ENCODE measurements at regions not wholly inside any gene's neighbourhood (a gene's known extent, or its start where the extent isn't known, plus 50 kb on each side); places are given as distances from the start of the nearest gene placed in this dataset.

DNA sequence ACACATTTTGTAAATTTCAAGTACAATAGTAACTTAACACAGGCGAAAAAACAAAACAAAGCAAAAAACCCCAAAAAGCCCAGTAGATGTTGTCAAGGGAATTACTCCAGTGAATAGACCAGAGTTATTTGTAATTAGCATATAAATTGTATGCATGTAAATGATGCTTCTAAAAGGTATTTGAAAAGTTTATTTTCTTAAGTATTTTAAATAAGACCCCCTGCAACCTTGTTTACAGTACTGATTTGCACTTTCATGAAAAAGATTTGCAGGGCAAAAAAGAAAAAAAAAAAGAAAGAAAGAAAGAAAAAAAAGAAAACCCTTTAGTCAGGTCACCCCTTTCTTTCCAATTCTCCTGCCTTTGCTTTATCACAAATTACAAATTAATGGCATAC lies 372.3 kb upstream of the IRX2 start:
- Histone ChIP-seq H2AFZ (no peak overlapping the region), H3K79me2 (replicated peaks; ENCODE audit: insufficient read depth) (no peaks in the 10 kb centered on the region), H3K27me3 (ENCODE audit: insufficient read depth) (peaks cover 72% of the 10 kb centered on the region), H3K4me1 (ENCODE audit: insufficient read depth) (peaks cover 63% of the 10 kb centered on the region), H3K27ac (ENCODE audit: low read depth) (peak overlapping the region; percentile 3), H3K4me2 (peak overlapping the region; percentile 81), H3K4me3 (no peak overlapping the region), H3K9me2 (ENCODE audit: insufficient read depth) (no peaks in the 10 kb centered on the region), H3F3A (replicated peaks; ENCODE audit: low read depth) (peaks cover 4% of the 10 kb centered on the region; the same call in 1 of the 2 replicates), H4K20me1 (replicated peaks; ENCODE audit: insufficient read depth) (no peaks in the 10 kb centered on the region), H3K36me3 (ENCODE audit: insufficient read depth) (no peaks in the 10 kb centered on the region)
- Mint-ChIP-seq H3K9me3 (no peaks in the 10 kb centered on the region), H3K4me1 (peaks cover 62% of the 10 kb centered on the region), H3K27ac (no peak overlapping the region), H3K36me3 (ENCODE audit: low read depth) (no peaks in the 10 kb centered on the region), H3K27me3 (ENCODE audit: insufficient read depth, low read depth, poor library complexity) (peaks cover 71% of the 10 kb centered on the region), H3K4me3 (peak overlapping the region; percentile 61; the same call in 2 of the 3 replicates)
- DNase-seq (ENCODE audit: low spot score) (no peak), ATAC-seq (peak; percentile 19; the same call in 2 of the 3 replicates)
- TF ChIP-seq NANOG (IDR thresholded peaks at IDR 0.05; ENCODE audit: borderline replicate concordance) = peak; percentile 71; the same call in 1 of the 2 replicates
- no peak for TF ChIP-seq POLR2AphosphoS5 (IDR thresholded peaks at IDR 0.05; ENCODE audit: low read depth)
- TF ChIP-seq, protein P1, sequence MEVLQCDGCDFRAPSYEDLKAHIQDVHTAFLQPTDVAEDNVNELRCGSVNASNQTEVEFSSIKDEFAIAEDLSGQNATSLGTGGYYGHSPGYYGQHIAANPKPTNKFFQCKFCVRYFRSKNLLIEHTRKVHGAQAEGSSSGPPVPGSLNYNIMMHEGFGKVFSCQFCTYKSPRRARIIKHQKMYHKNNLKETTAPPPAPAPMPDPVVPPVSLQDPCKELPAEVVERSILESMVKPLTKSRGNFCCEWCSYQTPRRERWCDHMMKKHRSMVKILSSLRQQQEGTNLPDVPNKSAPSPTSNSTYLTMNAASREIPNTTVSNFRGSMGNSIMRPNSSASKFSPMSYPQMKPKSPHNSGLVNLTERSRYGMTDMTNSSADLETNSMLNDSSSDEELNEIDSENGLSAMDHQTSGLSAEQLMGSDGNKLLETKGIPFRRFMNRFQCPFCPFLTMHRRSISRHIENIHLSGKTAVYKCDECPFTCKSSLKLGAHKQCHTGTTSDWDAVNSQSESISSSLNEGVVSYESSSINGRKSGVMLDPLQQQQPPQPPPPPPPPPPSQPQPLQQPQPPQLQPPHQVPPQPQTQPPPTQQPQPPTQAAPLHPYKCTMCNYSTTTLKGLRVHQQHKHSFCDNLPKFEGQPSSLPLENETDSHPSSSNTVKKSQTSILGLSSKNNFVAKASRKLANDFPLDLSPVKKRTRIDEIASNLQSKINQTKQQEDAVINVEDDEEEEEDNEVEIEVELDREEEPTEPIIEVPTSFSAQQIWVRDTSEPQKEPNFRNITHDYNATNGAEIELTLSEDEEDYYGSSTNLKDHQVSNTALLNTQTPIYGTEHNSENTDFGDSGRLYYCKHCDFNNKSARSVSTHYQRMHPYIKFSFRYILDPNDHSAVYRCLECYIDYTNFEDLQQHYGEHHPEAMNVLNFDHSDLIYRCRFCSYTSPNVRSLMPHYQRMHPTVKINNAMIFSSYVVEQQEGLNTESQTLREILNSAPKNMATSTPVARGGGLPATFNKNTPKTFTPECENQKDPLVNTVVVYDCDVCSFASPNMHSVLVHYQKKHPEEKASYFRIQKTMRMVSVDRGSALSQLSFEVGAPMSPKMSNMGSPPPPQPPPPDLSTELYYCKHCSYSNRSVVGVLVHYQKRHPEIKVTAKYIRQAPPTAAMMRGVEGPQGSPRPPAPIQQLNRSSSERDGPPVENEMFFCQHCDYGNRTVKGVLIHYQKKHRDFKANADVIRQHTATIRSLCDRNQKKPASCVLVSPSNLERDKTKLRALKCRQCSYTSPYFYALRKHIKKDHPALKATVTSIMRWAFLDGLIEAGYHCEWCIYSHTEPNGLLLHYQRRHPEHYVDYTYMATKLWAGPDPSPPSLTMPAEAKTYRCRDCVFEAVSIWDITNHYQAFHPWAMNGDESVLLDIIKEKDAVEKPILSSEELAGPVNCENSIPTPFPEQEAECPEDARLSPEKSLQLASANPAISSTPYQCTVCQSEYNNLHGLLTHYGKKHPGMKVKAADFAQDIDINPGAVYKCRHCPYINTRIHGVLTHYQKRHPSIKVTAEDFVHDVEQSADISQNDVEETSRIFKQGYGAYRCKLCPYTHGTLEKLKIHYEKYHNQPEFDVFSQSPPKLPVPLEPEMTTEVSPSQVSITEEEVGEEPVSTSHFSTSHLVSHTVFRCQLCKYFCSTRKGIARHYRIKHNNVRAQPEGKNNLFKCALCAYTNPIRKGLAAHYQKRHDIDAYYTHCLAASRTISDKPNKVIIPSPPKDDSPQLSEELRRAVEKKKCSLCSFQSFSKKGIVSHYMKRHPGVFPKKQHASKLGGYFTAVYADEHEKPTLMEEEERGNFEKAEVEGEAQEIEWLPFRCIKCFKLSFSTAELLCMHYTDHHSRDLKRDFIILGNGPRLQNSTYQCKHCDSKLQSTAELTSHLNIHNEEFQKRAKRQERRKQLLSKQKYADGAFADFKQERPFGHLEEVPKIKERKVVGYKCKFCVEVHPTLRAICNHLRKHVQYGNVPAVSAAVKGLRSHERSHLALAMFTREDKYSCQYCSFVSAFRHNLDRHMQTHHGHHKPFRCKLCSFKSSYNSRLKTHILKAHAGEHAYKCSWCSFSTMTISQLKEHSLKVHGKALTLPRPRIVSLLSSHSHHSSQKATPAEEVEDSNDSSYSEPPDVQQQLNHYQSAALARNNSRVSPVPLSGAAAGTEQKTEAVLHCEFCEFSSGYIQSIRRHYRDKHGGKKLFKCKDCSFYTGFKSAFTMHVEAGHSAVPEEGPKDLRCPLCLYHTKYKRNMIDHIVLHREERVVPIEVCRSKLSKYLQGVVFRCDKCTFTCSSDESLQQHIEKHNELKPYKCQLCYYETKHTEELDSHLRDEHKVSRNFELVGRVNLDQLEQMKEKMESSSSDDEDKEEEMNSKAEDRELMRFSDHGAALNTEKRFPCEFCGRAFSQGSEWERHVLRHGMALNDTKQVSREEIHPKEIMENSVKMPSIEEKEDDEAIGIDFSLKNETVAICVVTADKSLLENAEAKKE (CRISPR knock-in tag; IDR thresholded peaks at IDR 0.05) = no peak

DNA sequence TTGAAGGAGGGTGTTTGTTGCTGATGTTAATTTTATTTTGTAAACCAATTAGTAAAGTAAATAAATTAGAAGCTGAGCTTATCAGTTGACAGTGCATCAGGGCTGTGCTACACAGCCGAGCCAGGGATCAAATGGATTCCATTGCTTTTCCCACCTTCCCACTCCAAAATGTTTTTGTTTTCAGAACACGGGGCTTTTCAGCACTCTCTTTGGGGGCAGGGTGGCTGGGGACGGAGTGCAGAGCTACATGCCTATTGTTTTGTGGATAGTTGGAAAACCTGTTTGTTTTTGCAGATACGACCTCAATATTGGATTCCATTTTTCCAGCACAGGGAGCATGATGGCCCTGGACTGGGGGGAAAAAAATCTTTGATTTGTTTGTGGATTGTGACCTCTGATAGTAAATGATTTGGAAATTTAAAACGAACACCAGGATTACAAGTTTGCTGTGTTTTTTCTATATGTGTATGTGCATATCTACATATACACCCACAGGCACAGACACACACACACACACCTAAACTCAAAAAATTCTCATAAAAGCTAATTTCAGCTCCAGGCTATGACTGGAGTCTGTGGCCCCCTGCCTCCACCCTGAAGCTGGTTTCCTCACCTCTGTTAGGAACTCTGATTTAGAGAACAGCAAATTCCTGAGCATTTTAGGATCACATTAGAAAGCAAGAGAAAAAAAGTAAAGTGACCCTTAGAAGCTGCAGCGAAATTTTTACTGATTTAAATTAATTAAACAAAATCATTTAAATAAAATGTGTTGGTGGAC lies 371.7 kb upstream of the IRX2 start:
- peaks cover 68% of the 10 kb centered on the region for H3K4me1 Mint-ChIP-seq
- ATAC-seq (peak; percentile 36), DNase-seq (ENCODE audit: low spot score) (peak; percentile 57)
- Histone ChIP-seq H3K27me3 (ENCODE audit: insufficient read depth) (peaks cover 78% of the 10 kb centered on the region), H3K4me1 (ENCODE audit: insufficient read depth) (peaks cover 68% of the 10 kb centered on the region), H3K9me2 (ENCODE audit: insufficient read depth) (no peaks in the 10 kb centered on the region), H3K4me3 (peak overlapping the region; percentile 34), H4K20me1 (replicated peaks; ENCODE audit: insufficient read depth) (no peaks in the 10 kb centered on the region), H3K27ac (ENCODE audit: low read depth) (peak overlapping the region; percentile 3; the same call in 1 of the 2 replicates), H2AFZ (no peak overlapping the region), H3K79me2 (replicated peaks; ENCODE audit: insufficient read depth) (no peaks in the 10 kb centered on the region), H3F3A (replicated peaks; ENCODE audit: low read depth) (peaks cover 5% of the 10 kb centered on the region; the same call in 1 of the 2 replicates), H3K36me3 (ENCODE audit: insufficient read depth) (no peaks in the 10 kb centered on the region), H3K4me2 (peak overlapping the region; percentile 81)
- no peaks in the 10 kb centered on the region for H3K9me3 Mint-ChIP-seq
- peak overlapping the region; percentile 61 for H3K4me3 Mint-ChIP-seq
- peaks cover 76% of the 10 kb centered on the region for H3K27me3 Mint-ChIP-seq (ENCODE audit: insufficient read depth, low read depth, poor library complexity)
- no peaks in the 10 kb centered on the region for H3K36me3 Mint-ChIP-seq (ENCODE audit: low read depth)
- peak overlapping the region; percentile 65; the same call in 1 of the 2 replicates for H3K27ac Mint-ChIP-seq
- TF ChIP-seq ZNF331 (CRISPR knock-in tag; IDR thresholded peaks at IDR 0.05; ENCODE audit: low read depth) (no peak), ZNF114 (CRISPR knock-in tag; IDR thresholded peaks at IDR 0.05) (no peak), STAT1 (IDR thresholded peaks at IDR 0.05; ENCODE audit: unreplicated experiment) (no peak), POLR2AphosphoS5 (IDR thresholded peaks at IDR 0.05; ENCODE audit: low read depth) (no peak), EZH2phosphoT487 (IDR thresholded peaks at IDR 0.05; ENCODE audit: unreplicated experiment) (no peak), NANOG (IDR thresholded peaks at IDR 0.05; ENCODE audit: borderline replicate concordance) (no peak)
- TF ChIP-seq, protein P2, sequence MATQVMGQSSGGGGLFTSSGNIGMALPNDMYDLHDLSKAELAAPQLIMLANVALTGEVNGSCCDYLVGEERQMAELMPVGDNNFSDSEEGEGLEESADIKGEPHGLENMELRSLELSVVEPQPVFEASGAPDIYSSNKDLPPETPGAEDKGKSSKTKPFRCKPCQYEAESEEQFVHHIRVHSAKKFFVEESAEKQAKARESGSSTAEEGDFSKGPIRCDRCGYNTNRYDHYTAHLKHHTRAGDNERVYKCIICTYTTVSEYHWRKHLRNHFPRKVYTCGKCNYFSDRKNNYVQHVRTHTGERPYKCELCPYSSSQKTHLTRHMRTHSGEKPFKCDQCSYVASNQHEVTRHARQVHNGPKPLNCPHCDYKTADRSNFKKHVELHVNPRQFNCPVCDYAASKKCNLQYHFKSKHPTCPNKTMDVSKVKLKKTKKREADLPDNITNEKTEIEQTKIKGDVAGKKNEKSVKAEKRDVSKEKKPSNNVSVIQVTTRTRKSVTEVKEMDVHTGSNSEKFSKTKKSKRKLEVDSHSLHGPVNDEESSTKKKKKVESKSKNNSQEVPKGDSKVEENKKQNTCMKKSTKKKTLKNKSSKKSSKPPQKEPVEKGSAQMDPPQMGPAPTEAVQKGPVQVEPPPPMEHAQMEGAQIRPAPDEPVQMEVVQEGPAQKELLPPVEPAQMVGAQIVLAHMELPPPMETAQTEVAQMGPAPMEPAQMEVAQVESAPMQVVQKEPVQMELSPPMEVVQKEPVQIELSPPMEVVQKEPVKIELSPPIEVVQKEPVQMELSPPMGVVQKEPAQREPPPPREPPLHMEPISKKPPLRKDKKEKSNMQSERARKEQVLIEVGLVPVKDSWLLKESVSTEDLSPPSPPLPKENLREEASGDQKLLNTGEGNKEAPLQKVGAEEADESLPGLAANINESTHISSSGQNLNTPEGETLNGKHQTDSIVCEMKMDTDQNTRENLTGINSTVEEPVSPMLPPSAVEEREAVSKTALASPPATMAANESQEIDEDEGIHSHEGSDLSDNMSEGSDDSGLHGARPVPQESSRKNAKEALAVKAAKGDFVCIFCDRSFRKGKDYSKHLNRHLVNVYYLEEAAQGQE (IDR thresholded peaks at IDR 0.05; ENCODE audit: unreplicated experiment) = no peak
